Retina (tissue), 1 donor: ENCODE measurements at regions not wholly inside any gene's neighbourhood (a gene's known extent, or its start where the extent isn't known, plus 50 kb on each side); places are given as distances from the start of the nearest gene placed in this dataset.

Experiments
- DNase-seq: peaks from one replicate; pipeline ENCODE4 v3.0.0-alpha.2; 2016

GRCh38 chr12:115491511-115492250 is 785.8 kb downstream of the MED13L start:
- DNase-seq: no peak

DNA sequence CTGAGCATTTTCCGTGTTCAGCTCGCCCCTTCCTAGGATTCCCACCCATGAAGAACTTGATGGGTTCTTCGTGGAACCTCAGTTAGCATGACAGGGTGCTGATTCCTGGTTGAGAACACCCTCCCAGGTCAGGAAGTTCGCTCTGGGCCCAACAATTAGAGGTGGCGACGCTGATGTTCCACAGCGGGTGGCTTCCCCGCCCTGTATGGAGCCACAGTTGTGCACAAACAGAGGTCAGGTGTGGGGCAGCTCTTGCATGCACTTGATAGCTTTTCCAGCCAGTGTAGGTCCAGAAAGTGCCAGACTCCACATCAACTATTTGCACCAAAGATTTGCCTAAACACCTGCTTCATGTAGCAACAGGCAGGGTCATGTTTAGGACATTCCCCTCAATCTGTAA is 788.2 kb downstream of the MED13L start:
- DNase-seq: no peak

- DNase-seq: peak; percentile 33
Observed at GRCh38 chr12:115485967-115486366, 791.5 kb downstream of the MED13L start.

DNA sequence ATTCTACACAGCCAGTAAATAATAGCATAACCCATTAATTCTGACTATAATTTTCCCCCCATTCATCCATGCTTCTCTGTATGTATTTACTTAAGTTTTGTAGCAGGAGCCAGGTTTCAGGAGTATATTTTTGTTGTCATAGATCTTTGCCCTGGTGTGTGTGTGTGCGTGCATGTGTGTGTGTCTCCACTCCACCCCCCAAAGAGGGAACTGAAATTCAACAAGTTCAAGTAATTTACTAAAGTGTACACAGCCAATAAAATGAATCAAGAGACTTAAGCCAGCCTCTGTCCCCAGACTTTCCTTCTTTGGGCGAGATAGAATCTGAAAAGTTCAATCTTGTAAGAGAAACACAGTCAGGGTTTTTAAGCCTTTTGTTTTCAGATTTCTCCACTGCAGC is 792.0 kb downstream of the MED13L start:
- no peak for DNase-seq

DNA sequence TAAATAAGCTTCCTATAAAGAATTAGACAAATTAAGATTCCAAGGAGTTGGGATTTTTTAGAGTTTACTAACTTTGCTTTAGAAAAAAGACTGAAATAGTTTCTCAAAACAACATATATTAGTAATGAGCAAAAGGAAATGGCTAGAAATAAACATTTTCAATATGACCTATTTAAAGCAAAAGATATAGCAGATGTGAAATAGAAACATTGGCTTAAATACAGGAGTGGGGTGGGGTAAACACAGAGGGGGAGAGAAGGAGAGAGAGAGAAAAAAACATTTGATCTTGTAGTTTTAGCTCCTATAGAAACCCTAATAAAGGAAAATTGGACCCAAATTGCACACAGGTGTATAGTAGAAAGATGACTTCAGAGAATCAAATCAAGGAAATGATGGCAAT is 794.5 kb downstream of the MED13L start:
- DNase-seq: no peak

- no peak for DNase-seq
Observed at GRCh38 chr12:115481141-115481540, 796.4 kb downstream of the MED13L start.

DNA sequence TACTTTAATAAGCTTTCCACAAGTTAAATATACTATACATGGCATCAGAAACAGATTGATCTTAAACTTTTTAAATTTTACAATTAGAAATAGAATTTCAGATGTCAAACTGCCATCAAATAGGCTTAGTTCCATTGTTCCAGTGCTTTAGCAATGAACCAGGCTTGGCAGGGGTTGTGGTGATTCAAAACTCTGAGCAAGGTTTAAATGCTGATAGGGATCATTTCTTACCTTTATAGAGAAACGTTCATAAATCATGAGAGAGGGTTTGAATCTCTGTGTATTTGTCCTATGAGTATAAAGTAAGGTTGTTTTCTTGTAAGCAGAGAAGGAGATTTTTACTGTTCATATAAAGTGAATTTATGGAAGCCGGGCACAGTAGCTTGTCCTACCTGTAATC is 794.5 kb upstream of the TBX3 start:
- DNase-seq: no peak

DNA sequence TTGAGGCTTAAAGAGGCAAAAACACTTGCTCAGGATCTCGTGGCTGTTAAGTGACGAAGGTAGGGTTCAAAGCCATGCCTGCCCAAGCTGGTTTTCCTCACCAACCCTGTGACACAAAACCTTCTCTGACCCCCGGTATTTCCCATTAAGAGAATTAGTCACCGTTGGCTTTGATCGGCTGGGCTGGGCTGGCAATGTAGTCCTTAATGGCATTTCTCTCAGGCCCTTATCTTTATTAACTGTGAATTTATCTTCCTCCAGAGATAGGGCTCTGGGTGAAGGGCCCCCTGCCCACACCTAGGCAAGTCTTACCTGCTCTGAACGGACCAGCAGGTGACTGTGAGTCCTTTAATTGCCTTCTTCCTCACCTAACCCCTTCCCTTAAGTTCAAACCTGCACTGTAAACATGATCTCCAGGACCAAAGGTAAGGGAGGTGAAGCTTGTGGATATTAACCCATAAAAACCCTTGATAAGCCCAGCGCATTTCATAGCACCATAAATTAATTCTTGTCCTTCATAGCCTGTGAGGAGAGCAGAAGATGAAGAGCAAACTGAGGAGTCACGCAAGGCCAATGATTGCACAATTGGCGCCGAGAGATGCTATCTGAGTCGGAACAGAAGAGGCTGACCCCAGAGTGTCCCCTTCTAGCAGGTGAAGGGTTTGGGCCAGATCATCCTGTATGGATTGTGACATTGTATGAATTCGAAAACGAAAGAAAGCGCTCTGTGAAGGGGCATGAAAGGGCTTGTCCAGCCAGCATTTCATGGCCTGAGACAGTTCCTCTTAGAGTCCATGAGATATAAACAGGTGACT is 790.8 kb upstream of the TBX3 start:
- DNase-seq: no peak

DNA sequence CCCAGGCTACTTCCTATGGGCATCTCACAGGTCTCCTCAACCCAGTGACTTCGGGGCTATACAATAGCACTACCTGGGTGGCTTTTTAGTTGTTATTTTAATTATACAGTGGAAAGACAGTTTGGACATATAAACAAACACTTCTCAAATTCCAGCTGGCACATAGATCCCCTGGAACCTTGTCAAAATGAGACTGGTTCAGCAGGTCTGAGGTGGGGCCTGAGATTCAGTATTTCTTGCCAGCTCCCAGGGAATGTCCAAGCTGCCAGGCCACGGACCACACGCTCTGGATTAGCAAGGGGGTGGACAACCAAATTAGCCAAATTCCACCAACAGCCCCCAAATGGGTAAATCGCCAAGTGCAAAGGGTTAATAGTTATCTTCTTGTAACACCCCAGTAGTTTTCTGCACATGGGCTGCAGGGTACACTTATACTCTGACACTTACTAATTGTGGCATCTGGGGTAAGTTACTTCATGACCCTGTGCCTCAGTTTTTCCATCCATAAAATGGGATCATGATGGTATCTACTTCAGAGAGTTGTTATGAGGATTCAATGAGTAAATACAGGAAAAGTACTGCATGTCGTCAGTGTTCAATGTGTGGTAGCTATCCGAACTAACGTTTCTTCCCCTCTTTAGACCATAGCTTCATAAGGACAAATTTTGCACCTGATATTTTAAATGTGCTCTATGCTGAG is 789.4 kb upstream of the TBX3 start:
- DNase-seq: no peak

DNA sequence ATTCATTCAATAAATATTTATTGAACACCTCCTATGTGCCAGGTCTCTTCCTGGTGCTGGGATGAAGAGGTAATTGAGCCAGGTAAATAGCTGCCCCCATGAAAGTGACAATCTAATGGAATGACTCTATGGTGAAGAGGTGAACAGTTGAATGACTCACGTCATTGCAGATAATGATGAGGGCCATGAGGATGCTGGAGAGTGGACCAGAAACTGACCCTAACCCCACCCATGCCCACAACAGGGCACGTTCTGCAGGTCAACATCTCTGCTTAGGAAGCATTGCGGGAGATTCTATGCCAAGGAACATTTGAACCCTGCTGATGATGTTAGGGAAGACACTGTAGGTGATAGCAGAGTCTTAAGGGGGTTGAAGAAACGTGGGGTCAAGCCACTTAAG is 788.9 kb upstream of the TBX3 start:
- DNase-seq: no peak

DNA sequence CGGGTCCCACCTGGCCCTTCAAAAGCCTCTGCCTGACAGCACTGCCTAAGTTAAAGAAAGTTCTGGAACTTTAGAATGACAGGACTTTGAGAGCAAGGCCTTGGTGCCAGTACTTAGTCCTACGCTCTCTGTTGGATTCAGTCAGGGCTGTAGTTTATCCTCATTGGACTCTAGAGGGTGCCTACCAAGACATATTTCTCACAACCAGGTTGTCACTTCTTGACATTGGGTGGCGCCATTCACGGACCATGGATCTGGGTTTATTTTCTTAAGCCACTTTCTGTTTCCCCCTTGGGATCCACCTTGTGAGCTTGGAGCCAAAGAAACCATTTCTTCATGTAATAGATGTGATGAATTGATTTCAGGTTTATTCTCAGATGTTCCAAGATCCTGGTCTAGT is 787.0 kb upstream of the TBX3 start:
- no peak for DNase-seq

DNA sequence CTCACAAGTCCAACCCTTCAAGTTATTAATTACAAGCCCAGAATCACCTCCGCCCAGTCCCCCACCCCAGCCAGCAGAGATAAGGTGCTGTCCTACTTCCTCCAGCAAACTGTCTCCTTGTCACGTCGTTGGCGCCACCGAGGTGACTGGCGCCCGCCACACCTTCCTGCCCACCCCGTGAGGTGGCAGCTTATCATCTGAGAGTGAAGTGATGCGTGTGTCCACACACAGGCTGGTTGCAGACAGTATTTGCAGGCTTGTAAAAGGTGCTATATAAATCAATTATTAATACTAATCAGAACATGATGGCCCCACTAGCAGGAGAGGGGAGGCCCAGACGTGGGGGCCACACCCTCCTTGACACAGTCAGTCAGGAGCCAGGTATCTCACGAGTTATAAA is 786.6 kb upstream of the TBX3 start:
- DNase-seq: no peak

DNA sequence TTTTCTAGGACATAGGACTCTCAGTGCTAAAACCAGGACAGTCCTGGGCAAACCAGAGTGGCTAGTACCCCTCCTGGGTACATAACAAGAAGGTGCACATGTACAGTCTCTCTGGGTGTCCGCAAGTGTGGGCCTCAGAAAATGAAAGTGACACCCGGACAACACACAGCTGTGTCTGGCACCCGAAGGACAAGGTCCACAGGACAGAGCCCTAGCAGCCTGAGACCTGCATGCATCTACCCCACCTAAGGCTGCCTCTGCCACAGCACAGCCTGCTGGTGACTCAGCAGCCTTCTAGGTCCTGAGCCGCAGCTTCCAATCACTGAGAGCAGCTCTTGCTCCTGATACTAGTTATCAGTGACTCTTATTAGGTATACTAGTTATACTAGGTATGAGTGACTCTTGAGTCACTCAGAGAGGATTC is 784.1 kb upstream of the TBX3 start:
- no peak for DNase-seq

GRCh38 chr12:115467531-115467930 is 783.6 kb upstream of the TBX3 start:
- DNase-seq: no peak

DNA sequence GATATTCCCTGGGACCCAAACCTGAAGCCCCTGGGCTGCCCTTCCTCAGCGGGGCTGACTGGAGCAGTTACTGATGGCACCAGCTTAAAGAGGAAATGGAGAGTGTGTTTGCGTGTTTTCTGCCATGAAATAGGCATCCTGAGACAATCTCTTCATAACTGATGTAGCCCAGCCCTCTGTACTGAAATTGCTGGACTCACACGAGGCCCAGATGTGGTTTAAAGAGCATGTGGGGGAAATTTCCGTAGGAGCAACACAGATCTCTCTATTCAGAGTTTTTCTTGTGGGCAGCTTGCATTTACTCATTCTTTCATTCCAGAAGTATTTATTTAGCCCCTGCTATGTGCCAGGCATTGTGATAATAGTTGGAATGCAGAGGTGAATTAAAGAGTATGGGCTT is 782.1 kb upstream of the TBX3 start:
- DNase-seq: no peak

- DNase-seq: no peak
Observed at GRCh38 chr12:115464661-115465060, 780.7 kb upstream of the TBX3 start.

DNA sequence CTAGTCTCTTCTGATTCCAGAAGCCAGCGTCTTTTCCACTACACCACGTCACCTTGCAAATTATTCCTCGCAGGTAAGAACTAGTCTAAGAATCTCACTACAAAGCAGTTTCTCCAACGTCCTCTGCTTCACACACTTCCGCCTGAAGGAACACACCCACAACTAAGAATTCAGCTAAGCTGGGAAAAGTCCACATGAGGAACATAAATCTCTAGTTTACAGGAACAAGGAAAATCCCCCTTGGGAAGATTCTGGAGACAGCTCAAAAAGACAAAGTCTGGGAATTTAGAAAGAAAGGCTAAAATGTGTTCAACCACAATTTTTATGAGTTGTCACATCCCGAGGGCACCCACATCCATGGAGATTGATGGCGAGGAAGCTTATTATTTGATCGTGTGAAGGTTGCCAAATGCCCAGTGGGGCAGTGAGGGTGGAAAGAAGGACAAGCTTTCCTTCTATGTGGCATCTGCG is 780.2 kb upstream of the TBX3 start:
- DNase-seq: no peak

- DNase-seq: no peak
Observed at GRCh38 chr12:115461401-115461800, 777.4 kb upstream of the TBX3 start.

DNA sequence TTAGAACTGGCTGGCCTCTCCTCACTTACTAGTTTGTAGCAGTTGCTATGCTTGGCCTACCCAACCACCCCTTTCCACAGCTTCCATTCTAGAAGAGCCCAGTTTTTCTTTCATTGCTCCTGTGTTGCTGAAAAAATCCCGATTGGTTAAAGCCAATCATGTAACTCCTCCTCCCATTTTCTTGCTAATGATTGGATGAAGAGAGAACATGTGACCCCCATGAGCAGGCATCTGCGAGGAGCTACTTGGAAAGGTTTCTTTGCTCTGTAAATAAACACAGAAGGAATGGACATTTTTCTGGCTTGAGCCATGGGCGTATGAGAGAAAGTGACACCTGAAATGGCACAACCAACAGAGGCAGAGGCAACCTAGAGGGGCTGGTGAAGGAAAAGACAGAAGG is 773.8 kb upstream of the TBX3 start:
- DNase-seq: no peak

- DNase-seq: no peak
Observed at GRCh38 chr12:115456946-115457689, 773.1 kb upstream of the TBX3 start.

- DNase-seq: no peak
Observed at GRCh38 chr12:115455268-115455681, 771.3 kb upstream of the TBX3 start.

- DNase-seq: peak; percentile 34
Observed at GRCh38 chr12:115452751-115453281, 768.8 kb upstream of the TBX3 start.
